GM19372 (cell line): ENCODE measurements at regions not wholly inside any gene's neighbourhood (a gene's known extent, or its start where the extent isn't known, plus 50 kb on each side); places are given as distances from the start of the nearest gene placed in this dataset.

Experiments
- ATAC-seq: cut with Tn5 transposase; IDR thresholded peaks from one replicate; pipeline ENCODE4 v1.9.1; 2021; ENCODE audit warnings: mild to moderate bottlenecking, low read depth, moderate library complexity; ENCODE audit not compliant: unreplicated experiment

DNA sequence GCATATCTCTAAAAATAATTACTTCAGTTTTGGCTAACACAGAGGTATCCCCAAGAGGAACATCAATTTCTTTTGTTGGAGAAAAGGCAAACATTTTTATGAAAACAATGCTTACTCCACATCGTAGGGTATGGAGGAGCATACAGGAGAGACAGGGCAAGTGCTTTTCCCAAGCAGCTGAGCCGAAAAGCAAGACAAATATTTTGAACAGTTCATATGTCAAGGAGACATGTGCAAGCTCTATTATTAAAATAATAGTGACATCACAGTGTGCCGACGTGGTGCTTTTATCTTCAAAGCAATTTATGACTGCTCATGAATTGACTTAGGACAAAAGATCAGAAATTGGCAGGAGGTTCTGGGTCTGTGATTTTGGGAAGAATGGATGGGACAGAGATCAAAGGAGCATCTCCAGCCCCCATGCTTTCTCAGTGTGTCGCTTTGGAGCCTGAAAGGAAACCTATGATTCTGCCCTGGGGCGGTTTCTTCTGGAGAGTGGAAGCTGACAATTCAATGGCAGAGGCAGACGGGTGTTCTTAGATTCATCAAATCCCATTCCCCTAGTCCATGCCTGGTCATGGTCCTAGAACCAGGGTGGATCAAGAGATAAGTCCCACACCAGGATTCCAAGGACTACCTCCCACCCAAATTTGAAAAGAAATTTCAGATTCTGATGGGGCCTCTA lies 97.1 kb downstream of the JCAD start:
- ATAC-seq: no peak

GRCh38 chr10:29961351-29961750 lies 98.0 kb downstream of the JCAD start:
- no peak for ATAC-seq

GRCh38 chr10:29960261-29960660 lies 99.1 kb downstream of the JCAD start:
- ATAC-seq: no peak

GRCh38 chr10:29959586-29959985 lies 99.8 kb downstream of the JCAD start:
- ATAC-seq: no peak

DNA sequence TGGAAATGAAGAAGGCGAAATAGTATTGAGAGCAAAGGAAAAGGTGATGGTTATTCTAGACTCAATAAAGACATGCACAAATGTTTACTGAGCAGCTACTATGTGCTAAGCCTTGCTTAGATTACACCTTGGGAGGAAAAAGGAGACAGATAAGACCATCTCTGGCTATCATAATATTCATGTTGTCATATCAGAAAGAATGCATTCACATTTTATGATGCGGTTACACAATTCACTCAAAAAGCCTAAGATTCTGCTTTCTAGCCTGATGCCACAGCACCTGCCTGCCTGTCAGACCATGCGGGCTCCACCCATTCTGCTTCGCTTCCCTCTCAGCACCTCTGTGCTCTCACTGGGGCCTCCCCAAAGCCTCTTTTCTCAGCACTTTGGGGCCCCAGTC lies 100.9 kb downstream of the JCAD start:
- no peak for ATAC-seq

GRCh38 chr10:29957907-29958331 lies 101.5 kb downstream of the JCAD start:
- no peak for ATAC-seq

DNA sequence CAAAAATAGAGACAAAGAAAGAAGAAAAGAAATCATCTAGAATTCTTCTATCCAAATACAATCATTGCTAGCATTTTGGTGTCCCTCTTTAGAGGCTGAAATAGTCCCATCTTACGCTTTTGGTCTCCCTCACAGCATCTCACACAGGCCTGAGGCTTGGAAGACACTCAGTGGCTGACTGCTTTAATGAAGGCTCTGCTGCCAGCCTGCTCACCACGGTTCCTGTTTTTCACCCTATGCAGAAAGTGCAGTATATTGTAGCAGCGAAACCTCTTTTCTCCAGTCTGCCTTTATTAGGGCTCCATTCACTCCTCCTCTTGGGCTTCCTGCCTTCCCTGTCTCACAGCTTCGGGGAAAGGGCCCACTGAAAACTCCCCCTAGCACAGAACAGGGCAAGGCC lies 102.2 kb downstream of the JCAD start:
- no peak for ATAC-seq

GRCh38 chr10:29956335-29956924 lies 103.0 kb downstream of the JCAD start:
- no peak for ATAC-seq

GRCh38 chr10:29955329-29955935 lies 104.0 kb downstream of the JCAD start:
- ATAC-seq: no peak

GRCh38 chr10:29951441-29951931 lies 107.9 kb downstream of the JCAD start:
- ATAC-seq: no peak

DNA sequence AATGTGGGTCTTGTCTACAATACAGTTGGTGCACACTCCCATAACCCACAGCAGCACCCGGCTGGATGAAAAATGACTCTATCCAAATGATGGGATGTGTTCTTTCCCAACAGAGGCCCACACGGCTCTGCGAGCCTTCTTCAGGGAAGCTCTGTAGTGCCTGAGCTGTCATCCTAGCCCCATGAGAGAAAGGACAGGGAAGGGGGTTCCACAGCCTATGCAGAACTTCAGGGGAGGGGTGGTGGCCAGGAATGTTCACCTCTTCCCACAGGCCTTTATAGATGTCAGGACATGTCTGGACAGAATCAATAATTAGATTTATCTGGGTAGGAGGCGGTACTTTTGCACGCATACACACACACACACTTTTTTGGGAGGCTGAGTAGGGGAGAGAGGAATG lies 109.0 kb downstream of the JCAD start:
- ATAC-seq: no peak

GRCh38 chr10:29949411-29950011 lies 109.9 kb downstream of the JCAD start:
- ATAC-seq: no peak

DNA sequence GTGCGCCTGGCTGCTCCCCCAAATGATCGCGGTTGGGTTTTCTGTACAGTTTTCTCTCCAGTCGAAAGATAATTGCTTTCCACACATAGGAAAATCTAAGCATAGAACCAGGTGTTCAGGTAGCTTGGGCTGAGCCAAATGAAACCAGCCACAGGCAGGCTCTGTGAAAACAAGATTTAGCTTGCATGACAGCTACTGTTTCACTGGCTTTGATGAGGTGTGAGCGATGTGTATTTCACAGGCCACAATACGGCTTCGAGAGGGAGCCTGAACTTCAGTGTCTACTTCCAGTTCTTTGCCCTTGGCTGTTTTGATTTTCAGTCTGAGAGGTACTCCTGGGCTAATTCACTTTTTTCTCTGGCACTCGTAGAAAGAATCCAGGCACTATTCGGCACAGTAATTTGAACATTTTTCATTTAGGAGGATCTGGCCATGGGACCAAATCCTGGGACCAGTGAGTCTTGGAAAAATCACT lies 110.5 kb downstream of the JCAD start:
- ATAC-seq: no peak

GRCh38 chr10:29947701-29948060 lies 111.7 kb downstream of the JCAD start:
- ATAC-seq: no peak

DNA sequence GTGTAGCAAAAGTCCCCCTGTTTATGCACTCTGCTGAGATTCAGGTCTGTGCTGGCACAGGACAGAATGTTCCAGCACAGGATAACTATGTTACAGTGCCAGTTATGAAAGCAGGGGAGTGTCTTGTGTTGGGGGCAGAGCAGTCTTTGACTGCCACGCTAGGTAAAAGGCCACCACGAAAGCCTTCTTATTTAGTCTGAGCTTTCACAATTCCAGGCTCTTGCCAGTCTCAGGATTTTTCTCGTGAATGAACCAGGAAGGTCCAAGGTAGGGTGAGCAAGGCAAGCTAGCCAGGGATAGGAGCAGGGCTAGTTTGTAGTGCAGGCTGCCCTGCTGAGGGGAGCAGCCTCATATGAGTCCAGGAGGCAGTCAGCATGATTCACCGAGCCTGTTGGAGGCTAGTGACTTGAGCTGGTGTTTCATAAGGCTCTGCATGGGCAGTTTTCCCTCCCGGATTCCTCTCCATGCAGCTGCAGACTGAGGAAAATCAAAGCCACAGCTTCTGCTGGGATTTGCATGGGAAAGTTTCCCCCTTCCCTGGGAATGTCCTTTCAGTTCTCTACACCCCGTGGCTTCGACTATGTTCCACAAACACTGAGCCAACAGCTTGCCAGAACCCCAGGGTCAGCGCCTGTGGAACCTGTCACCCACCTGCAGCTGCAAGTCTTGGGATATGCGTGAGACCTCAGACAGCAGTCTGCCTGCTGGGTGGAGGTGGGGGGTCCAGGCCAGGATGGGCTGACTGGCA lies 112.3 kb downstream of the JCAD start:
- no peak for ATAC-seq

- no peak for ATAC-seq
These were observed 112.8 kb downstream of the JCAD start for GRCh38 chr10:29946614-29946952.

- no peak for ATAC-seq
These were observed 117.9 kb downstream of the JCAD start for GRCh38 chr10:29941476-29941875.

GRCh38 chr10:29932991-29933390 lies 126.4 kb downstream of the JCAD start:
- ATAC-seq: no peak

DNA sequence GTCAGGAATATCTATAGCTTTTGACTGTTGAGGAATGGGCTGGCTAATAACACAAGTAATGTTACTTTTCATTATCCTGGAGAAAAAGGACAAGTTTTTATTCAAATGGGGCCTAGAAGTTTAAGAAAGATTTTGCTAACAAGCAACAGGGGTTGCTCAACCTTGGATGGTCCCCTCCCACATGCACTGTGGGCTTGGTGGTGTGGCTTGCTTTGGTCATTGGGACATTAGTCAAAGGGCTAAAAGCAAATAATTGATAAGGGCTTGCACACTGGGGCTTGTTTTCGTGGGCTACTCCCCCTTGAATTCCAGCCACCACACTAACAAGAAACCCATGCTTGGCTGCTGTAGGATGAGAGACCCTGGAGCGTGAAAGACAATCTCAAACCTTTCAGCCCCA lies 127.6 kb downstream of the JCAD start:
- no peak for ATAC-seq

- ATAC-seq: no peak
These were observed 130.4 kb downstream of the JCAD start for GRCh38 chr10:29929006-29929405.

- no peak for ATAC-seq
These were observed 132.7 kb downstream of the JCAD start for GRCh38 chr10:29926693-29927048.
